HL-60 (cell line): ENCODE measurements at regions not wholly inside any gene's neighbourhood (a gene's known extent, or its start where the extent isn't known, plus 50 kb on each side); places are given as distances from the start of the nearest gene placed in this dataset.

Experiments
- DNase-seq, 2 experiments: peaks; one replicate each; pipeline ENCODE4 v3.0.0-alpha.2; 2010 to 2020; ENCODE audit warnings: low read depth in 1 of 2, low spot score in 1 of 2
- H3K27ac ChIP-seq: fragments of 250-450 bp; sonication (Bioruptor Pico); replicated peaks from 2 replicates; pipeline ENCODE4 v1.5.1; 2020; ENCODE audit warnings: mild to moderate bottlenecking, moderate library complexity
- H3K27me3 ChIP-seq: fragments of 250-450 bp; sonication (Bioruptor Pico); 2 replicates; pipeline ENCODE4 v1.5.1; 2021; ENCODE audit warnings: mild to moderate bottlenecking, moderate library complexity; ENCODE audit not compliant: insufficient read depth, poor library complexity, severe bottlenecking
- H3K4me3 ChIP-seq: replicated peaks from 2 replicates; pipeline ENCODE4 v1.5.1; 2011; ENCODE audit warnings: mild to moderate bottlenecking, control low read depth, low read length; ENCODE audit not compliant: insufficient read depth
- CTCF ChIP-seq: IDR thresholded peaks from one replicate; pipeline ENCODE4 v1.5.1; 2011; ENCODE audit warnings: low read length, control low read depth, inconsistent platforms; ENCODE audit not compliant: insufficient read depth
- GABPA ChIP-seq: IDR thresholded peaks from 2 replicates; pipeline ENCODE4 v1.6.1; 2012; ENCODE audit warnings: low read depth
- POLR2AphosphoS5 ChIP-seq: IDR thresholded peaks from 2 replicates; pipeline ENCODE4 v1.6.1; 2012; ENCODE audit warnings: low read depth
- REST ChIP-seq: IDR thresholded peaks from 2 replicates; pipeline ENCODE4 v1.6.1; 2012; ENCODE audit warnings: low read depth; ENCODE audit not compliant: insufficient replicate concordance
- SPI1 ChIP-seq: IDR thresholded peaks from 2 replicates; pipeline ENCODE4 v1.6.1; 2012; ENCODE audit warnings: low read depth, mild to moderate bottlenecking, borderline replicate concordance

- H3K27me3 ChIP-seq, result no peaks in the 10 kb centered on the region
These were observed 354.6 kb downstream of the ZSWIM6 start for GRCh38 chr5:61686491-61687257.

GRCh38 chr5:61687371-61687770 lies 355.3 kb downstream of the ZSWIM6 start:
- no peak for TF ChIP-seq POLR2AphosphoS5
- no peak for TF ChIP-seq SPI1
- TF ChIP-seq CTCF, result no peak
- no peak for TF ChIP-seq GABPA
- TF ChIP-seq REST, result no peak
- Histone ChIP-seq H3K27ac (no peak overlapping the region), H3K4me3 (no peak overlapping the region), H3K27me3 (no peaks in the 10 kb centered on the region)
- DNase-seq, result no peak

More at GRCh38 chr5:61686491-61687257, 354.6 kb downstream of the ZSWIM6 start:
- Histone ChIP-seq H3K4me3 (no peak overlapping the region), H3K27ac (no peak overlapping the region)
- no peak for DNase-seq
- TF ChIP-seq REST, result no peak

- TF ChIP-seq SPI1 (no peak), POLR2AphosphoS5 (no peak), REST (no peak), CTCF (no peak), GABPA (no peak)
- no peak overlapping the region for H3K4me3 ChIP-seq
- DNase-seq, result no peak
- H3K27ac ChIP-seq, result no peak overlapping the region
- H3K27me3 ChIP-seq, result no peaks in the 10 kb centered on the region
These were observed 357.2 kb downstream of the ZSWIM6 start for GRCh38 chr5:61689153-61689846.
